Kidney epithelial cell (primary cell): ENCODE measurements at regions not wholly inside any gene's neighbourhood (a gene's known extent, or its start where the extent isn't known, plus 50 kb on each side); places are given as distances from the start of the nearest gene placed in this dataset.

Experiments used
- DNase-seq: peaks from one replicate; pipeline ENCODE4 v3.0.0-alpha.2; 2010; ENCODE audit warnings: low read depth
- H3K27me3 ChIP-seq: 2 replicates; pipeline ENCODE4 v1.6.0; 2011; ENCODE audit warnings: low read length; ENCODE audit not compliant: control insufficient read depth, insufficient read depth
- H3K36me3 ChIP-seq: 2 replicates; pipeline ENCODE4 v1.5.1; 2011; ENCODE audit warnings: low read length; ENCODE audit not compliant: control insufficient read depth, insufficient read depth
- H3K4me3 ChIP-seq: 2 replicates; pipeline ENCODE4 v1.5.1; 2011; ENCODE audit warnings: low read depth, mild to moderate bottlenecking, control low read depth, low read length
- TF ChIP-seq, protein P1 (sequence below): IDR thresholded peaks from 2 replicates; pipeline ENCODE4 v1.5.1; 2011; ENCODE audit warnings: mild to moderate bottlenecking, moderate library complexity, low read length, control low read depth, inconsistent platforms; ENCODE audit not compliant: insufficient read depth, poor library complexity, severe bottlenecking

DNA sequence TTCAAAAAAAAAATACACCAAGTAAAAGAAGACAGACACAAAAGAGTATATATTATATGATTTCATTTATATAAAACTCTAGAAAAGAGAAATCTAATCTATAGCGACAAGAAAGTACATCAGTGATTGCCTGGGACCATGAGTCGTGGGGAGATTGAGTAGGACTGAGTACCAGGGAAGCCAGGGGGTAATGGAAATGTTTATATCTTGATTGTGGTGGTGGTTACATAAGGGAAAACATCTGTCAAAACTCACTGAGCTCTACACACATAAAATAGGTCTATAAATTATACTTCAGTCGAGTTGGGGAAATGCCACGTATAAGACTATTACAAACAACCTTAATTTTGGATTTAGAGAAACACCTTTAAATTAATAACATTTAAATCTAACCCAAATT, 117.4 kb downstream of the TRIM29 start:
- Histone ChIP-seq H3K4me3 (no peak overlapping the region), H3K36me3 (no peaks in the 10 kb centered on the region), H3K27me3 (peaks cover 10% of the 10 kb centered on the region)
- TF ChIP-seq, protein P1, sequence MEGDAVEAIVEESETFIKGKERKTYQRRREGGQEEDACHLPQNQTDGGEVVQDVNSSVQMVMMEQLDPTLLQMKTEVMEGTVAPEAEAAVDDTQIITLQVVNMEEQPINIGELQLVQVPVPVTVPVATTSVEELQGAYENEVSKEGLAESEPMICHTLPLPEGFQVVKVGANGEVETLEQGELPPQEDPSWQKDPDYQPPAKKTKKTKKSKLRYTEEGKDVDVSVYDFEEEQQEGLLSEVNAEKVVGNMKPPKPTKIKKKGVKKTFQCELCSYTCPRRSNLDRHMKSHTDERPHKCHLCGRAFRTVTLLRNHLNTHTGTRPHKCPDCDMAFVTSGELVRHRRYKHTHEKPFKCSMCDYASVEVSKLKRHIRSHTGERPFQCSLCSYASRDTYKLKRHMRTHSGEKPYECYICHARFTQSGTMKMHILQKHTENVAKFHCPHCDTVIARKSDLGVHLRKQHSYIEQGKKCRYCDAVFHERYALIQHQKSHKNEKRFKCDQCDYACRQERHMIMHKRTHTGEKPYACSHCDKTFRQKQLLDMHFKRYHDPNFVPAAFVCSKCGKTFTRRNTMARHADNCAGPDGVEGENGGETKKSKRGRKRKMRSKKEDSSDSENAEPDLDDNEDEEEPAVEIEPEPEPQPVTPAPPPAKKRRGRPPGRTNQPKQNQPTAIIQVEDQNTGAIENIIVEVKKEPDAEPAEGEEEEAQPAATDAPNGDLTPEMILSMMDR: no peak
- no peak for DNase-seq

DNA sequence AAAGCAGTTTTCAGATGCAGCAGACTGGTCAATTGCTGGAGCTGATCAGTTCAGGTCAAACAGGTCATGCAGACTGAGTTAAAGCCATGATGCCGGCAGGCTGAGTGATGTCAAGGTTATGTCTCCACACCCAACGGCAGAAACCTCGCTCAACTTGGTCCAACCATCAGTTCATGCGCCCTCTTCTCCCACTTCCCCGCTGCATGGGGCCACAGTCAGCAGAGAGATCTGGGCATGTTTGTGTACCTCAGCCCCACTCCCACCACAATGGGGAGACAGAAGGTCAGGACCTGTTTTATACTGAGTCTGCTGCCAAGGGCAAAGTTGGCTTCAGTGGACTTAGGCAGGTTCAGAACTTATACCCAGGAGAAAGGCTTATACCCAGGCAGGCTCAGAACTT, 118.7 kb downstream of the TRIM29 start:
- DNase-seq: no peak
- TF ChIP-seq, protein P1: no peak
- H3K4me3 ChIP-seq: no peak overlapping the region
- no peaks in the 10 kb centered on the region for H3K36me3 ChIP-seq
- H3K27me3 ChIP-seq: peaks cover 17% of the 10 kb centered on the region

DNA sequence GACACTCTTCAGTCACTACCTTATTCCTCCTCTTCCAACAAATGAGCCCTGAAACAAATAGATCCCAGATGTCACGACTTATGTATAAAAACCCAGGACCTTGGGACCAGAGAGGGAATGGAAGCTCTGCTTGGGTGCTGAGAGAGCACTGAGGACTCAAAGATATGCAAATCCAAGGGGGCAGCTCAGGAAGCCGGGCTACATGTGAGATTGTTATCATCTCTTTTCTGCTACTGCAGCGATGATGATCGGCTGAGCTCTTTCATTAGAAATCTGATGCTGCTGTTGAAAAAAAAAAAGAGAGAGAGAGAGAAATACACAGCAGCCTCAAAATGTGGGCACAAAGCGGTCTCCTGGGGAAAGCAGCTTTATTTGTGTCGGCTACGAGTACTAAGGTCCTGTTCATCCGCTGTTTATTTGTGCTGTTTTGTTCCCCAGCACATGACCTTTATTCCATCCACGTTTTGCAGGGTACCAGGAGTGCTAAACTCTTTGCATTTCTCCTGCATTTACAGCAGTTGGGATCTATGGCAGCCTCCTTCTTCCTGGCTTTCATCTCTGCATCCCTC, 120.2 kb downstream of the TRIM29 start:
- peaks cover 19% of the 10 kb centered on the region for H3K27me3 ChIP-seq
- no peaks in the 10 kb centered on the region for H3K36me3 ChIP-seq
- TF ChIP-seq, protein P1: no peak
- DNase-seq: no peak
- H3K4me3 ChIP-seq: no peak overlapping the region

DNA sequence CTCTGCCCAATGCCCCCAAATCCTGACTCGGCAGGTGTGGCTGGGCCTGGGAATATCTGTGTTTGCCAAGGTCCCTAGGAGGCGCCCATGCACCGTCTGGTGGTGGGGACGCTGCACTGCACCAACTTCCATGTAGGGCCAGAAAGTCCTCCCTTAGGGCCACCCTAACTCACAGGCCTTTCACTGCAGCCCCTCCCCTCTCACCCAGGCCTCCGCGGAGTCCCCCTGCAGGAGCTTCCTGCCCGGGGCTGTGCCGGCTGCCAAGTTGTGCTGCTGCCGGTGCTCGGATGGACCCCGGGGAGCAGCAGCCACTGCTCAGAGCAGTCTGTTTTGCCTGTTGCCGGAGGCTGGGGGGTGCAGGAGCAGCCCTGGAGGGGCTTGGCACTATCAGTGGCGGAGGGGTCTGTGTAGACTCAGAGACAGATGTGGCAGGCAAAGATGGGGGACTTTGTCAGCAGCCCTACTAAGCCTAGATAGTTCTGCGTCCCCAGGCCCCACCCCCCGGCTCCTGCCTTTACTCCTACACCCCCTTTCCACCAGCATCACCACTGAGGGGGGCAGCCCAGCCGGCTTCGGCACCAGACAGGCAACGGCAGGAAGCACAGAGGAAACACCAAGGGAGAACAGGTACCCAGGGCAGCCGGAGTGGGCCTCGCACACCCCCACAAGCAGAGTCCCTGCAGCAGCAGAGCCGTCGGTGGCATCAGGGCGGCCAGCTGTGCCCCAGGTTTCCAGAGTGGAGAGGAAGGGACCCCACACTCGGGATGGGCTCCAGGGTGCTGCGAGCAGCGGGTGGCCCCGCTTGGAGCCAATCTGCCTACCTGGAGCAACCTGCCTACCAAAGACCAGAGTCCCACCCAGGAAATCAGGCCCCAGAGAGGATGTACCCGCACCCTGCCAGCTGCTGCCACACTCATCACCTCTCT, 124.3 kb downstream of the TRIM29 start:
- DNase-seq: no peak
- Histone ChIP-seq H3K36me3 (no peaks in the 10 kb centered on the region), H3K4me3 (no peak overlapping the region), H3K27me3 (peaks cover 25% of the 10 kb centered on the region)
- TF ChIP-seq, protein P1: peak; percentile 66

DNA sequence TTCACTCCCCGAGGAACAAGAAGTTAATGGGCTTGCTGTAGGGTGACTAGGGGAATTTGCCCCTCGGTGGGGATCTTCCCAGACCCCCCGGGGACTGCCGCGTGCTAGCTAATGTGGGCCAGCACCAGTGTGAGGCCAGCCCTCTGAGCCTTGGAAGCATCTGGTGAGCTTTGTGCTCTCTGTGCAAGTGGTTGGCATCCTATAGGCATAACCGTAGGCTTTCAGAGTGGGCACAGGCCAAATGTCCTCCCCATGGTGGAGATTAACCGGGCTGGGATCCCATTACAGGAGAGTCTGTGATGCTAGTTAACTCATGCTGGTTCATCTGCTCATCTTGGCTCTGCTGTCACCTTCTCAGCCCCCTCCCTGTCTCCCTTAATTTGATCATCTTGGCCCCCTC, 125.7 kb downstream of the TRIM29 start:
- H3K27me3 ChIP-seq: peaks cover 22% of the 10 kb centered on the region
- no peak overlapping the region for H3K4me3 ChIP-seq
- no peaks in the 10 kb centered on the region for H3K36me3 ChIP-seq
- TF ChIP-seq, protein P1: no peak
- no peak for DNase-seq
